Gastrocnemius medialis (tissue), 4 donors: ENCODE measurements at regions not wholly inside any gene's neighbourhood (a gene's known extent, or its start where the extent isn't known, plus 50 kb on each side); places are given as distances from the start of the nearest gene placed in this dataset.

Experiments used
- ATAC-seq, 2 donors: fragments of 150-250 bp; one replicate each; pipeline ENCODE4 v1.9.1; 2016
- DNase-seq, 2 donors: peaks; one replicate each; pipeline ENCODE4 v3.0.0-alpha.2; 2019
- H3K27ac ChIP-seq, 4 donors: fragments of 200-600 bp; sonication (generic); 1 replicate in 1 of 4; 2 replicates in 3 of 4; pipeline ENCODE4 v1.5.1; 2016 to 2018; ENCODE audit warnings: mild to moderate bottlenecking in 2 of 4, moderate library complexity in 1 of 4
- H3K27me3 ChIP-seq, 3 donors: fragments of 200-600 bp; sonication (generic) in 2 of 3; 1 replicate in 1 of 3; 2 replicates in 2 of 3; pipeline versions ENCODE4 v1.5.1 to v1.6.0; 2016 to 2019; ENCODE audit warnings: mild to moderate bottlenecking in 1 of 3, moderate library complexity in 1 of 3
- H3K36me3 ChIP-seq, 2 donors: fragments of 200-600 bp; sonication (generic) in 1 of 2; one replicate each; pipeline ENCODE4 v1.5.1; 2017 to 2018
- H3K4me1 ChIP-seq, 2 donors: fragments of 200-600 bp; sonication (generic) in 1 of 2; one replicate each; pipeline ENCODE4 v1.5.1; 2016 to 2017; ENCODE audit warnings: mild to moderate bottlenecking in 2 of 2
- H3K4me3 ChIP-seq, 4 donors: fragments of 200-600 bp; sonication (generic) in 3 of 4; 1 replicate in 1 of 4; 2 replicates in 3 of 4; pipeline ENCODE4 v1.5.1; 2016 to 2019; ENCODE audit warnings: mild to moderate bottlenecking in 2 of 4
- H3K9me3 ChIP-seq, 3 donors: fragments of 200-600 bp; sonication (generic) in 2 of 3; 1 replicate in 1 of 3; 2 replicates in 2 of 3; pipeline ENCODE4 v1.5.1; 2016 to 2019
- POLR2A ChIP-seq, 2 donors: fragments of 450-650 bp; IDR thresholded peaks; one replicate each; pipeline ENCODE4 v1.6.1; 2017; ENCODE audit warnings: antibody characterized with exemption in 2 of 2, mild to moderate bottlenecking in 2 of 2, moderate library complexity in 2 of 2
- in situ Hi-C, 4 donors: fragments of 200-750 bp; cut with MboI; loops; one replicate each; pipeline versions ENCODE4 v1.15.0 to v1.8.0; 2017; ENCODE audit warnings: low sequenced_read_pairs in 4 of 4
- intact Hi-C: fragments of 100-400 bp; cut with DNase I; formaldehyde crosslinking; loops from one replicate; pipeline ENCODE4 v1.15.1; 2023; ENCODE audit warnings: low total_unique reads
- TF ChIP-seq, protein P1 (sequence below), 5 experiments: fragments of 450-650 bp in 3 of 5; fragments of 200-600 bp in 2 of 5; sonication (generic) in 2 of 5; IDR thresholded peaks in 4 of 5; conservative IDR thresholded peaks in 1 of 5; 1 replicate in 4 of 5; 2 replicates in 1 of 5; pipeline ENCODE4 v1.5.1; 2016 to 2019; ENCODE audit warnings: antibody characterized with exemption in 5 of 5, mild to moderate bottlenecking in 3 of 5, moderate library complexity in 3 of 5

DNA sequence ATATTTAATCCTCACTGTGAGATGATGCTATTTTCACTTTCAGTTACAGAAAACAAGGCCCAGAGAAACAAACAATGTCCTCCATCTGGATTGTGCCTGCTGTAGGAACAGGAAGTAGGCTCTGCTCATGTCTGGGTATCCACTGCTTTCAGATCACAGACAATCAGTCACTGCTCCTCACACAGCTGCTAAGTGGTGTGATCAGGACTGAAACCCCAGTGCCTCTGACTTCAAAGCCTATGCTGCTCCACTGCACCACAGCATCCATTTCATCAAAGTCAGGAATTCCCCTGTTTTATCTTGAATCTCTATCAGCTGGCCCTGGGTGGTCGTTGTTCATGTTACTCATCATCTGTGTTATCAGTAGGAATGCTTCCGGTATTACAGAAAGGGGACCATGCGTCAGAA, 303.8 kb upstream of the TRIB2 start:
- ATAC-seq (no peak), DNase-seq (no peak)
- Histone ChIP-seq H3K27ac (no peak overlapping the region), H3K9me3 (no peaks in the 10 kb centered on the region), H3K36me3 (no peaks in the 10 kb centered on the region), H3K27me3 (no peaks in the 10 kb centered on the region), H3K4me3 (no peak overlapping the region), H3K4me1 (no peaks in the 10 kb centered on the region)
- TF ChIP-seq, protein P1, sequence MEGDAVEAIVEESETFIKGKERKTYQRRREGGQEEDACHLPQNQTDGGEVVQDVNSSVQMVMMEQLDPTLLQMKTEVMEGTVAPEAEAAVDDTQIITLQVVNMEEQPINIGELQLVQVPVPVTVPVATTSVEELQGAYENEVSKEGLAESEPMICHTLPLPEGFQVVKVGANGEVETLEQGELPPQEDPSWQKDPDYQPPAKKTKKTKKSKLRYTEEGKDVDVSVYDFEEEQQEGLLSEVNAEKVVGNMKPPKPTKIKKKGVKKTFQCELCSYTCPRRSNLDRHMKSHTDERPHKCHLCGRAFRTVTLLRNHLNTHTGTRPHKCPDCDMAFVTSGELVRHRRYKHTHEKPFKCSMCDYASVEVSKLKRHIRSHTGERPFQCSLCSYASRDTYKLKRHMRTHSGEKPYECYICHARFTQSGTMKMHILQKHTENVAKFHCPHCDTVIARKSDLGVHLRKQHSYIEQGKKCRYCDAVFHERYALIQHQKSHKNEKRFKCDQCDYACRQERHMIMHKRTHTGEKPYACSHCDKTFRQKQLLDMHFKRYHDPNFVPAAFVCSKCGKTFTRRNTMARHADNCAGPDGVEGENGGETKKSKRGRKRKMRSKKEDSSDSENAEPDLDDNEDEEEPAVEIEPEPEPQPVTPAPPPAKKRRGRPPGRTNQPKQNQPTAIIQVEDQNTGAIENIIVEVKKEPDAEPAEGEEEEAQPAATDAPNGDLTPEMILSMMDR (IDR thresholded peaks at IDR 0.05 in 4 of 5, conservative IDR thresholded peaks at IDR 0.05 in 1 of 5) = no peak
- no peak for TF ChIP-seq POLR2A (IDR thresholded peaks at IDR 0.05)
- intact Hi-C loops = no loop called here
- in situ Hi-C loops = no loop called here

DNA sequence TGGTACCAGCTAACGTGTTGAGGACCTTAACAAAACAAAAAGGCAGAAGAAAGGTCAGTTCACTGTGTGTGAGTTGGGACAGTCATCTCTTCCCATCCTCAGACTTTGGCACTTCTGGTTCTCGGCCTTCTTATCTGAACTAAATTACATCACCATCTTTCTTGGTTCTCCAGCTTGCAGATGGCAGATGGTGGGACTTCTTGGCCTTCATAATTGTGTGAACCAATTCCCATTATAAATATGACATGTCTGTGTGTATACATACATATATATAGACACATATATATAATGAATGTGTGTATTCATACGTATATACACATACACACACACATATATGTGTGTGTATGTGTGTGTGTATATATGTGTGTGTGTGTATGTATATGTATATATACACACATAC, 301.2 kb upstream of the TRIB2 start:
- no peaks in the 10 kb centered on the region for H3K9me3 ChIP-seq
- no peak for DNase-seq
- no peak for ATAC-seq
- H3K4me3 ChIP-seq = no peak overlapping the region
- TF ChIP-seq, protein P1 (IDR thresholded peaks at IDR 0.05 in 4 of 5, conservative IDR thresholded peaks at IDR 0.05 in 1 of 5) = no peak
- no peak for TF ChIP-seq POLR2A (IDR thresholded peaks at IDR 0.05)
- H3K36me3 ChIP-seq = no peaks in the 10 kb centered on the region
- no peaks in the 10 kb centered on the region for H3K4me1 ChIP-seq
- in situ Hi-C loops (no loop called here), intact Hi-C loops (no loop called here)
- no peak overlapping the region for H3K27ac ChIP-seq
- H3K27me3 ChIP-seq = no peaks in the 10 kb centered on the region

DNA sequence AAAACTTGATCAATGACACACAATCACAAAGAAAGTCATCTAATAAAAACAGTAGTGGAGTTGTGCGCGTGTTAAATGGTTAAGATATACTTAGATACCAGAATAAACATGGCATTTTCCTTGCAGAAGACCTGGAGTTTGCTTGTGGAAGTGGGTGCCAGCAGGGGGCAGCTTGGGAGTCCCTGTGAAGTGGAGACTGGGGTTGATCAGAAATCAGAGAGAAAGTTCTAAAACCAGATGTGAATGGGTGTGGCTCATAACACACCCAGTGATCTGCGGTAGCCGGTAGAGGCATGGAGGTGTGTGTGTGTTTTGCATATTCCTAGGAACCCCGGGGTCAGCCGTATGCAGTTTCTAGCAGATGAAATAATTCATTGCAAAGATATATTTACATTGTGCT, 300.1 kb upstream of the TRIB2 start:
- ATAC-seq = no peak
- no peak overlapping the region for H3K4me3 ChIP-seq
- H3K9me3 ChIP-seq = no peaks in the 10 kb centered on the region
- in situ Hi-C loops (no loop called here), intact Hi-C loops (no loop called here)
- H3K27ac ChIP-seq = no peak overlapping the region
- no peaks in the 10 kb centered on the region for H3K36me3 ChIP-seq
- H3K27me3 ChIP-seq = no peaks in the 10 kb centered on the region
- H3K4me1 ChIP-seq = no peaks in the 10 kb centered on the region
- TF ChIP-seq POLR2A (IDR thresholded peaks at IDR 0.05) = no peak
- TF ChIP-seq, protein P1 (IDR thresholded peaks at IDR 0.05 in 4 of 5, conservative IDR thresholded peaks at IDR 0.05 in 1 of 5) = peak in 4 of 5 experiments; percentile 3 to 45 (median 24)
- DNase-seq = no peak

DNA sequence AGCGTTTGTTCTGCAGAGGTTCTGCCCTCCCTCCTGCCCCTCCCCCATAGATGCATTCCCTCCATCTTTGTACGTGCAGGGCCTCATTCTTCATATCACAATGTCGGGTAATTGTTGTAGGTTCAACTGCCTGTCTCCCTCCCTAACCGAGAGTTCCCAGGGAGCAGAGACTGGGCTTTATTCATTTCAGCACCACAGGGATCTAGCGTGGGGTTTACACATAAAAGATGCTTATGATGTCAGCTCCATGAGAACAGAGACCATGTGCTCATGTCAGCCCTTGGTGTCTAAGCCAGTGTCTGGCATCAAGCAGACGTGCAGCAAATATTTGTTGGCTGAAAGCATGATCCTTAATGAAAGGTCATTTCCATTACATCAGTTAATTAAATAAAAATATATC, 298.9 kb upstream of the TRIB2 start:
- Histone ChIP-seq H3K36me3 (no peaks in the 10 kb centered on the region), H3K4me1 (no peaks in the 10 kb centered on the region), H3K4me3 (no peak overlapping the region), H3K27ac (no peak overlapping the region), H3K27me3 (no peaks in the 10 kb centered on the region), H3K9me3 (no peaks in the 10 kb centered on the region)
- no peak for TF ChIP-seq POLR2A (IDR thresholded peaks at IDR 0.05)
- TF ChIP-seq, protein P1 (IDR thresholded peaks at IDR 0.05 in 4 of 5, conservative IDR thresholded peaks at IDR 0.05 in 1 of 5) = no peak
- no peak for DNase-seq
- in situ Hi-C loops = no loop called here
- intact Hi-C loops = no loop called here
- ATAC-seq = no peak

DNA sequence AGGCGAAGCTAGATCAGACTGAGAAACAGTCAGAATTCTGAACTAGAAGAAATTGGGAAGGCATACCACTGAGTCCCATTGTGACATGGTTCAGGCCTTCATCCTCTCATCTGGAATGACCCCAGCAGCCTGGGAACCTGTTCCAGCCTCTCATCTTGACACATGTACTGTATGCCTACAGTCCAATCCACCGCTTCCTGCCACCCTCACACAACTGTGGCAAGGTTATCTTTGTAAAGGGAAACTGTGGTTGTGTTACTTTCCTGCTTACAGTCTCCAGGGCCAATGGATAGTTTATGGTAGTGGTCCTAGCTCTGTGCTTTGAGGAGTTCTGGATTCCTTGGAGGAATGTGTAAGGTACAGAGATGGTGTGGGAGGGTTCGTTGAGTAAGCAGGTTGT, 296.9 kb upstream of the TRIB2 start:
- in situ Hi-C loops (no loop called here), intact Hi-C loops (no loop called here)
- TF ChIP-seq, protein P1 (IDR thresholded peaks at IDR 0.05 in 4 of 5, conservative IDR thresholded peaks at IDR 0.05 in 1 of 5) = no peak
- TF ChIP-seq POLR2A (IDR thresholded peaks at IDR 0.05) = no peak
- Histone ChIP-seq H3K4me1 (no peaks in the 10 kb centered on the region), H3K4me3 (no peak overlapping the region), H3K9me3 (no peaks in the 10 kb centered on the region), H3K36me3 (no peaks in the 10 kb centered on the region), H3K27ac (no peak overlapping the region), H3K27me3 (no peaks in the 10 kb centered on the region)
- no peak for ATAC-seq
- DNase-seq = no peak
